ENCODE measurements at regions not wholly inside any gene's neighbourhood (a gene's known extent, or its start where the extent isn't known, plus 50 kb on each side); places are given as distances from the start of the nearest gene placed in this dataset.

DNA sequence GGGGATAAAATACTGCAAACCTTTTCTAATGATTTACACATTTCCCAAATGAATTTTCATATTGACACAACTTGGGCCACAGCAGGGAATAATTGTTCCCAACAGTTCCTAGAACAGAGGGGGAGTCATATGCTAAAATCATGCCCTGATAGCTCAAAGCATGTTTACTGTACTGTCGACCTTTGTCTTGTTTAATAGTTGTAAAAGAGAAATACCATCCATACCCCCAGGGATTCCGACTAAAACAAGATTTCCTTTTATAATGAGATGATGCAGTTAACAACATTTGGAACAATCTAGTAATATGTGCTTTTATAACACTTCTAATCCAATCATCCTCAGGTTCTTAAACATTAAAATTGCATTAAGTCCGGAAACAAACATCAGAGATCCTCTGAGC is 759.7 kb downstream of the OLFM4 start:
- no peaks in the 10 kb centered on the region for H3K27me3 ChIP-seq (ENCODE audit: insufficient read depth, low read length)
- no peaks in the 10 kb centered on the region for H3K36me3 ChIP-seq (ENCODE audit: insufficient read depth, low read length)
- no peaks in the 10 kb centered on the region for H3K79me2 ChIP-seq (ENCODE audit: control insufficient read depth, insufficient read depth, low read length, unreplicated experiment)
- H3K4me3 ChIP-seq (ENCODE audit: low read depth, low read length): no peak overlapping the region
- H3K4me1 ChIP-seq (ENCODE audit: control insufficient read depth, insufficient read depth, low read length, unreplicated experiment): no peaks in the 10 kb centered on the region
- H2AFZ ChIP-seq (ENCODE audit: low read length, unreplicated experiment): no peak overlapping the region
- H3K27ac ChIP-seq (ENCODE audit: low read depth, low read length): no peak overlapping the region

DNA sequence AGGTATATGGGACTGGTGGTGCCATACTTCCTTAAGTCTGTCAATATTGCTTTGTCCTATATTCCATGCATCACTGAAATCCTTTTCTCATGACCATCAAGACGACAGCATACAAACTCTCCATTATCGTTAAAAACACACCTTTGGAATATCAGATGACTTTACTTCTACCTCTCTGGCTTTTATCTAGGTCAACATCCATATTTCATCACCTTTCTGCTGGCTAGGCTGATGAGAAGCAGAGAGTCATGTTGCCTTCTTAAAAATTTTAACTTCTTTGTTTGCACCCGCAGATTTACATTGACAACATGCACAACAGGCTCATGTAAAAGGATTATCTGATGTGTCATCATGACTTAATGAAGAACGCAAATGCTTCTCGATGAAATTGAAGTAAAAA is 771.4 kb downstream of the OLFM4 start:
- H3K27ac ChIP-seq (ENCODE audit: low read depth, low read length): no peak overlapping the region
- H2AFZ ChIP-seq (ENCODE audit: low read length, unreplicated experiment): no peak overlapping the region
- H3K4me1 ChIP-seq (ENCODE audit: control insufficient read depth, insufficient read depth, low read length, unreplicated experiment): no peaks in the 10 kb centered on the region
- H3K36me3 ChIP-seq (ENCODE audit: insufficient read depth, low read length): no peaks in the 10 kb centered on the region
- H3K79me2 ChIP-seq (ENCODE audit: control insufficient read depth, insufficient read depth, low read length, unreplicated experiment): no peaks in the 10 kb centered on the region
- H3K4me3 ChIP-seq (ENCODE audit: low read depth, low read length): no peak overlapping the region
- no peaks in the 10 kb centered on the region for H3K27me3 ChIP-seq (ENCODE audit: insufficient read depth, low read length)

DNA sequence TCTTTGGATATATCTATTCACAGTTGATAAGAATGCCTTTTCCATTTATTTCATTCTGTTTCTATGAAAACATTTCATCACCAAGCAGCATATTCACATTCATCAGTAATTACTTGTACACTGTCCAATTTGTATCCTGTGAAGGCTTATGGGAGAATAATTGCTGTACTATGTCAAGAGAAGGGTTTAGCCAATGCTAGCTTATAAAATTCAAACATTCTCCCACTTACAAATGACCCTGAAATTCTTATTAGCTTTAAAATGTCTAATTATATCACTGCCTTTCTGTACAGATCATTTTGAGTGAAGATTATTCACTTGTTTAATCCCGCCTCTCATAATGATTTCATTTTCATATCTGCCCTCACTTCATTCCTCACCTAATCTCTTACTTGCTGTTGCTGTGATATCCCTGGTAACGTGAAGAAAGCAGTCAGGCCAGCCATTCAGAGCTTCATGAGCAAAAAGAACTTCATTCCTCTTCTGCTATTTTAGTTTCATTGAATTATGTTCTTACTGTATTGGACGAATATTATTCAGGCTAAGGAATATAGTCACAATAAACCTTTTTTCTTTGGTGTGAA is 778.7 kb downstream of the OLFM4 start:
- H2AFZ ChIP-seq (ENCODE audit: low read length, unreplicated experiment): no peak overlapping the region
- no peaks in the 10 kb centered on the region for H3K79me2 ChIP-seq (ENCODE audit: control insufficient read depth, insufficient read depth, low read length, unreplicated experiment)
- H3K36me3 ChIP-seq (ENCODE audit: insufficient read depth, low read length): no peaks in the 10 kb centered on the region
- no peaks in the 10 kb centered on the region for H3K4me1 ChIP-seq (ENCODE audit: control insufficient read depth, insufficient read depth, low read length, unreplicated experiment)
- no peaks in the 10 kb centered on the region for H3K27me3 ChIP-seq (ENCODE audit: insufficient read depth, low read length)
- H3K27ac ChIP-seq (ENCODE audit: low read depth, low read length): no peak overlapping the region
- H3K4me3 ChIP-seq (ENCODE audit: low read depth, low read length): no peak overlapping the region

DNA sequence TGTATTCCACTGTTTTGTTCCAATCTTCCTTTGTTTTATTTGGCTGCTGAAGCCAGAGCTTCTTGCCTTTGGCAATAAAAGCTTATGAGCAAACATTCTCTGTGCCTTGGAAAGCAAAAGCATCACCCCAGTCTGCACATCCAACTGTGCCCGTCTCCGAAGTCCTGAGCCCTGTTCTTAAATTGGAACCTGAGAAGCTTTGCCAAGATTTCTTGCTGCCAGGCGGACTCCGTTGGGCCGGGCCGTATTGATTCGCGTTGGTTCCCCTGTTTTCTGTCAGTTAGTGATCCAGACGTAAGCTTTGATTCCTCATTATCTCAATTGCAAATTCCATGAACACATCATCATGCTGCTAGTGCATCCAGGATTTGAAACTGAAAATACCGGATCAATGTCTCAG is 793.0 kb downstream of the OLFM4 start:
- H3K4me1 ChIP-seq (ENCODE audit: control insufficient read depth, insufficient read depth, low read length, unreplicated experiment): no peaks in the 10 kb centered on the region
- no peaks in the 10 kb centered on the region for H3K27me3 ChIP-seq (ENCODE audit: insufficient read depth, low read length)
- no peaks in the 10 kb centered on the region for H3K36me3 ChIP-seq (ENCODE audit: insufficient read depth, low read length)
- no peak overlapping the region for H2AFZ ChIP-seq (ENCODE audit: low read length, unreplicated experiment)
- H3K4me3 ChIP-seq (ENCODE audit: low read depth, low read length): no peak overlapping the region
- H3K79me2 ChIP-seq (ENCODE audit: control insufficient read depth, insufficient read depth, low read length, unreplicated experiment): no peaks in the 10 kb centered on the region
- no peak overlapping the region for H3K27ac ChIP-seq (ENCODE audit: low read depth, low read length)

DNA sequence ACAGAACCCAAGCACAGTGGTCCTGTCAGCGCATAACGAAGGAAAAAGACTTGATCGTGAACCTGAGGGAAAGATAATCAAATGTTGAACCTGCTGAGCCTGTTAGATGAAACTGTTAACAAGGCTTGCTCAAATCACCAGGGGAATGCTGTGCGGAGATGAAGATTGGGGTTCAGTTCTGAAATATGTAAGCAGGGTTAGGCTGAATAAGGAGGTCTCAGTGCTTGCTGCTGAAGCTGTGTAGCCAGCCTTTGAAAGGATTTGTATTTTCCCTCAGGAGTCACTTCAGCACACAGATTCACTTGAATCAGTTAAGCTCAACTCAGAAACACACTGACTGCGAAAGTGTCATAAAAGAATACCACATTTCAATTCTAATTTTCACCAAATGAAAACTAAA is 793.5 kb downstream of the OLFM4 start:
- no peaks in the 10 kb centered on the region for H3K36me3 ChIP-seq (ENCODE audit: insufficient read depth, low read length)
- H3K4me1 ChIP-seq (ENCODE audit: control insufficient read depth, insufficient read depth, low read length, unreplicated experiment): no peaks in the 10 kb centered on the region
- H3K79me2 ChIP-seq (ENCODE audit: control insufficient read depth, insufficient read depth, low read length, unreplicated experiment): no peaks in the 10 kb centered on the region
- H2AFZ ChIP-seq (ENCODE audit: low read length, unreplicated experiment): no peak overlapping the region
- no peak overlapping the region for H3K27ac ChIP-seq (ENCODE audit: low read depth, low read length)
- H3K27me3 ChIP-seq (ENCODE audit: insufficient read depth, low read length): no peaks in the 10 kb centered on the region
- H3K4me3 ChIP-seq (ENCODE audit: low read depth, low read length): no peak overlapping the region

DNA sequence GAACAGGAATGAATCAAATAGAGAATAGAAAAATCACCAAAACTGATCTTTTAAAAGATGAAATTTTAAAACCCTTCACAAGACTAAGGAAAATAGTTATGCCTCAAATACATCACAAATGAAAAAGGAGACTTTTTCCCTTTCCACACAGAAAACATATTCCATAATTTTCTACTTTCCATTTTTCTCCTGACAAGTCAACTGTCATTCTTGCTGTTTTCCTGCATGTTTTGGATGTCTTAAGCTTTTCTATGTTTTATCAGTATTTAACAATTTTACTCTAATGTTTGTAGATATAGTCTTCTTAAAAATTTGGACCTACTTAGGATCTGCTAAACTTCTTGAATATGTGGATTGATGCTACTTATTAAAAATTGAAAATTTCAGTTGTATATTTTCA is 810.8 kb downstream of the OLFM4 start:
- no peaks in the 10 kb centered on the region for H3K36me3 ChIP-seq (ENCODE audit: insufficient read depth, low read length)
- no peaks in the 10 kb centered on the region for H3K4me1 ChIP-seq (ENCODE audit: control insufficient read depth, insufficient read depth, low read length, unreplicated experiment)
- no peak overlapping the region for H3K4me3 ChIP-seq (ENCODE audit: low read depth, low read length)
- H3K27me3 ChIP-seq (ENCODE audit: insufficient read depth, low read length): no peaks in the 10 kb centered on the region
- no peaks in the 10 kb centered on the region for H3K79me2 ChIP-seq (ENCODE audit: control insufficient read depth, insufficient read depth, low read length, unreplicated experiment)
- no peak overlapping the region for H3K27ac ChIP-seq (ENCODE audit: low read depth, low read length)
- H2AFZ ChIP-seq (ENCODE audit: low read length, unreplicated experiment): no peak overlapping the region

DNA sequence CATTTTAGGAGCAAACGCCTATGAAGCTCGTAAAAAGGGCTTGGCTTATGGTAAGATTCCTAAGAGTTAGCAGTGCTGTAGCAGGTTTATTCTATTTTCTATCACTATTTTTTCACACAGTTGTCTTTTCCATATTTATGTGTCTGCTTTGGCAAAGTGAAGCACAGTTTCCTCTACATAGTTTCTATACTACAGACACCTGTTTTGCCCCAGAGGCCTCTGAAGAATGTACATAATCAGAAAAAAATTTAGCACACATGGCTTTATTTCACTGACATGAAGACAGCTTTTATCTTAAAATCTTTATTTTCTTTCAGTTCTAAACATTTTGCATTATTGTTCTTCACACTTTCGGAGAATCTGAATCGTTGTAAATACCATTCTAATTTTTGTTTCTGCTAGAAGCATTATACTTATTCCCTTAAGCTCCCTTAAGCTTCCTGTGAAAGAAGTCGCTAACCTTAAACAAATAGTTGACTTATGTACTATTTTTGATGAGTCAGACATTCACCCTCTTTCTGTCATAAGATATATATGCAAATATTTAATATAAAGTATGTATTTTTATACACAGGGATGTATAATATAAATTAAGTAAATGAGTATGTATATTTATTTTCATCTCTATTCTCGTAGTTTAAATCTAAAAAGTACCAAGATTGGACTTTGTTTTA is 816.0 kb downstream of the OLFM4 start:
- Histone ChIP-seq H2AFZ (ENCODE audit: low read length, unreplicated experiment) (no peak overlapping the region), H3K4me3 (ENCODE audit: low read depth, low read length) (no peak overlapping the region), H3K27ac (ENCODE audit: low read depth, low read length) (no peak overlapping the region), H3K27me3 (ENCODE audit: insufficient read depth, low read length) (no peaks in the 10 kb centered on the region), H3K79me2 (ENCODE audit: control insufficient read depth, insufficient read depth, low read length, unreplicated experiment) (no peaks in the 10 kb centered on the region), H3K36me3 (ENCODE audit: insufficient read depth, low read length) (no peaks in the 10 kb centered on the region), H3K4me1 (ENCODE audit: control insufficient read depth, insufficient read depth, low read length, unreplicated experiment) (no peaks in the 10 kb centered on the region)

DNA sequence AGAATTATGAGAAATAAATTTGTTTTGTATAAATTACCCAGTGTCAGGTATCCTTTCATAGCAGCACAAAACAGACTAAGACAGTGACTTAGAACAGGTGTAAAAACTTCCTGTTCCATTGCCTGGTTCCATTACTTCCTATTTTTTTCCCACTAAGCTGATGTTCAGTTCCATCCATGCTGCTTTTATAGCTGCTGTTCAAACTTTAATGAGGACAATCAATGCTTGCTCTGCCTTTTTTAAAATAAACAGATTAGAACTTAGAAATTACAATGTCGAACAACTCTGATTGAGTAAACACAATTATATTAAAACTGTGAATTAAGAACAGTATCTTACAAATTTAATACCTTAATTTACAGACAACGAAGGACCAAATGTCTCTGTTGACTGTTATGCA is 818.9 kb downstream of the OLFM4 start:
- Histone ChIP-seq H3K4me3 (ENCODE audit: low read depth, low read length) (no peak overlapping the region), H3K36me3 (ENCODE audit: insufficient read depth, low read length) (no peaks in the 10 kb centered on the region), H3K27ac (ENCODE audit: low read depth, low read length) (no peak overlapping the region), H2AFZ (ENCODE audit: low read length, unreplicated experiment) (no peak overlapping the region), H3K4me1 (ENCODE audit: control insufficient read depth, insufficient read depth, low read length, unreplicated experiment) (no peaks in the 10 kb centered on the region), H3K27me3 (ENCODE audit: insufficient read depth, low read length) (no peaks in the 10 kb centered on the region), H3K79me2 (ENCODE audit: control insufficient read depth, insufficient read depth, low read length, unreplicated experiment) (no peaks in the 10 kb centered on the region)

DNA sequence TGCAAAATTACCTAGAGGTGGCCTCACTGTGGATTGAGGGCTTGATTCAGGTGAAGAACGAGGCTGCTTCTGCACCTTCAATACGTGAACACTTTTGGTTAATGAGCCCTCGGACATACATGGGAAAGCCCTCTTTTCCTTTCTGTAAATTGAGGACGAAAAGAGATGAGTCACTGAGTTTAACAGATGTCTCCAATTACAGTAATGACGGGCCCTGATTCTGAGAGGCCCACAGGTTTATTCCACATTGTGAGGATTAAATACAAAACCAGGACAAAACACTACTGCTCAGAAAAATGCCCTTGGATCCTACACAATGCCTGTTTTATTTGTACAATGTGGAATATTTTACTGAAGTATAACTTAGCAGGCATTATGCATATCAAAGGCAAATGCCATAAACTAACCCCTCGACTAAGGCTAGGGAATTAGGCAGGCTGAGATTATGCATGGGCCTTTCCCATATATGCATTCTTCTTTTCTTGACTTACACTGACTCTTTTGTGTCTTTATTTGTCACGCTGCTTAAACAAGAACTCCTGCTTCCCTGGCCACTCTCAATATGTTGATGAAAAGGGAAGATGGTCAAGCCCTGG is 819.9 kb downstream of the OLFM4 start:
- Histone ChIP-seq H3K4me3 (ENCODE audit: low read depth, low read length) (no peak overlapping the region), H3K27ac (ENCODE audit: low read depth, low read length) (no peak overlapping the region)

DNA sequence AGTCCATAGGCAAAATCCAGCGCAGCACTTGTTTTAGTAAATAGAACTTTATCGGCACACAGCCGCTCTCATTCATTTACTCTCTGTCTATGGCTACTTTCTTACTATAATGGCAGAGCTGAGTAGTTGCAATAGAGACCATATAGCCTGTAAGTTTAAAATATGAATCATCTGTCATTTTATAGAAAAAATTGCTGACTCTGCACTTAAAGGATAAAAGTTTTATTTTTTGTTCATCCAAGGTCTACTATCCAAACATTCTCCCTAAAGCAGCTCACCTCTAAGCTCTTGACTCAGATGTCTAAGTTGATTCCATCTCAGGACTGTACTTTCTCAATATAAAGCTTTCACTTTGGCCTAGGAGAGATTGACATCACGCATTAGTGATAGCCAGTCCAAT is 825.7 kb downstream of the OLFM4 start:
- Histone ChIP-seq H2AFZ (ENCODE audit: low read length, unreplicated experiment) (no peak overlapping the region), H3K4me3 (ENCODE audit: low read depth, low read length) (no peak overlapping the region)

More for the DNA sequence above, 819.9 kb downstream of the OLFM4 start:
- H3K36me3 ChIP-seq (ENCODE audit: insufficient read depth, low read length): no peaks in the 10 kb centered on the region
- no peak overlapping the region for H2AFZ ChIP-seq (ENCODE audit: low read length, unreplicated experiment)
- no peaks in the 10 kb centered on the region for H3K27me3 ChIP-seq (ENCODE audit: insufficient read depth, low read length)
- no peaks in the 10 kb centered on the region for H3K79me2 ChIP-seq (ENCODE audit: control insufficient read depth, insufficient read depth, low read length, unreplicated experiment)
- no peaks in the 10 kb centered on the region for H3K4me1 ChIP-seq (ENCODE audit: control insufficient read depth, insufficient read depth, low read length, unreplicated experiment)

DNA sequence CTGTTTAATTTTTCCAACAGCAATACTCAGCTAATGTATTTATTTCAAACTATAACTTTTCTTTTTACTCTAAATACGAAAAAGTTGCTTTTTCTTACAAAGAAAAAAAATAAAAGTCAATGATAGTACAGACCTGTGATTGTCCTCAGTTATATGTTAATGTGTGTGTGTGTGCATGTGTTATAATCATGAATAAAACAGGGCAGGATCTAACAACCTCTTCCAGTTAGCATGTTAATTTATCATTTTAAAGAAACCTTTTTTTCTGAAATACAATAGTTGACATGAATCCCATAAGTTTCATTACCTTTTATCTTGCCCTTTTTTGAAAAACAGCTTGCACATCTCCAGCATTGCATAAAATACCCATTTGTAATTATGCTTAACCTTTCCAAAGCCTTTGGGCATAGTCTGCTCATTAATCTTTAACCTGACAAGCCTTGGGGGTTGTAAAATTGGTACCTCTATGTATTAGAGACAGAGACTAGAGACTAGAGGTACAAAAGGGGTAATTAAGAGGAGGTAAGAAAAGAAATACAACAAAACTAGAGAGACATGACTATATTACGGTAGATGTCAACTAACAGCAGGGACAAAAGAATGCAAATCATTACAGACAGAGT is 828.1 kb downstream of the OLFM4 start:
- H3K4me3 ChIP-seq (ENCODE audit: low read depth, low read length): no peak overlapping the region
- no peak overlapping the region for H3K27ac ChIP-seq (ENCODE audit: low read depth, low read length)
- H3K79me2 ChIP-seq (ENCODE audit: control insufficient read depth, insufficient read depth, low read length, unreplicated experiment): no peaks in the 10 kb centered on the region
- no peaks in the 10 kb centered on the region for H3K4me1 ChIP-seq (ENCODE audit: control insufficient read depth, insufficient read depth, low read length, unreplicated experiment)
- no peaks in the 10 kb centered on the region for H3K27me3 ChIP-seq (ENCODE audit: insufficient read depth, low read length)
- no peak overlapping the region for H2AFZ ChIP-seq (ENCODE audit: low read length, unreplicated experiment)
- H3K36me3 ChIP-seq (ENCODE audit: insufficient read depth, low read length): no peaks in the 10 kb centered on the region

More for the DNA sequence above, 825.7 kb downstream of the OLFM4 start:
- H3K79me2 ChIP-seq (ENCODE audit: control insufficient read depth, insufficient read depth, low read length, unreplicated experiment): no peaks in the 10 kb centered on the region
- no peaks in the 10 kb centered on the region for H3K27me3 ChIP-seq (ENCODE audit: insufficient read depth, low read length)
- no peaks in the 10 kb centered on the region for H3K4me1 ChIP-seq (ENCODE audit: control insufficient read depth, insufficient read depth, low read length, unreplicated experiment)
- no peak overlapping the region for H3K27ac ChIP-seq (ENCODE audit: low read depth, low read length)
- no peaks in the 10 kb centered on the region for H3K36me3 ChIP-seq (ENCODE audit: insufficient read depth, low read length)
